Neural cell (in vitro differentiated cells): ENCODE measurements at regions not wholly inside any gene's neighbourhood (a gene's known extent, or its start where the extent isn't known, plus 50 kb on each side); places are given as distances from the start of the nearest gene placed in this dataset.

Experiments used
- H2AFZ ChIP-seq: fragments of 200-600, 300-800 bp; sonication (generic), shearing (Covaris generic); 2 replicates; pipeline ENCODE4 v1.6.0; 2014; ENCODE audit warnings: low read depth, mild to moderate bottlenecking, antibody characterized with exemption, low read length, moderate library complexity
- H3F3A ChIP-seq: fragments of 200-600 bp; shearing (Covaris generic); 2 replicates; pipeline ENCODE4 v1.6.1; 2016; ENCODE audit warnings: mild to moderate bottlenecking, moderate library complexity, mixed read lengths, antibody characterized with exemption, low read length; ENCODE audit not compliant: insufficient read depth, poor library complexity, severe bottlenecking
- H3K27ac ChIP-seq: fragments of 200-600, 300-800 bp; sonication (generic), shearing (Covaris generic); 2 replicates; pipeline ENCODE4 v1.5.1; 2014; ENCODE audit warnings: mild to moderate bottlenecking, low read length, moderate library complexity
- H3K27me3 ChIP-seq: fragments of 300-800, 200-600 bp; sonication (generic), shearing (Covaris generic); 2 replicates; pipeline ENCODE4 v1.6.0; 2014; ENCODE audit warnings: mild to moderate bottlenecking, low read depth, low read length, moderate library complexity; ENCODE audit not compliant: insufficient read depth
- H3K36me3 ChIP-seq: fragments of 300-800, 200-600 bp; sonication (generic), shearing (Covaris generic); 2 replicates; pipeline ENCODE4 v1.5.1; 2014; ENCODE audit warnings: mild to moderate bottlenecking, antibody characterized with exemption, low read length, moderate library complexity; ENCODE audit not compliant: insufficient read depth
- H3K4me2 ChIP-seq: fragments of 300-800, 200-600 bp; sonication (generic), shearing (Covaris generic); 2 replicates; pipeline ENCODE4 v1.6.0; 2014; ENCODE audit warnings: mild to moderate bottlenecking, low read length
- H3K4me3 ChIP-seq: fragments of 300-800, 200-600 bp; sonication (generic), shearing (Covaris generic); 2 replicates; pipeline ENCODE4 v1.5.1; 2014; ENCODE audit warnings: mild to moderate bottlenecking, low read length, moderate library complexity
- H3K79me2 ChIP-seq: fragments of 200-600 bp; shearing (Covaris generic); replicated peaks from 2 replicates; pipeline ENCODE4 v1.6.0; 2014; ENCODE audit warnings: mild to moderate bottlenecking, low read length, moderate library complexity; ENCODE audit not compliant: insufficient read depth
- H3K9ac ChIP-seq: fragments of 300-800, 200-600 bp; sonication (generic), shearing (Covaris generic); 2 replicates; pipeline ENCODE4 v1.6.1; 2016; ENCODE audit warnings: mild to moderate bottlenecking, low read length, mixed read lengths
- H3K9me2 ChIP-seq: fragments of 200-600 bp; shearing (Covaris generic); 2 replicates; pipeline ENCODE4 v1.6.1; 2016; ENCODE audit warnings: mild to moderate bottlenecking, low read length, mixed read lengths; ENCODE audit not compliant: insufficient read depth
- H3K9me3 ChIP-seq: fragments of 200-600, 300-800 bp; sonication (generic), shearing (Covaris generic); 2 replicates; pipeline ENCODE4 v1.6.1; 2016; ENCODE audit warnings: mild to moderate bottlenecking, mixed run types, low read length, moderate library complexity, mixed read lengths
- H4K20me1 ChIP-seq: fragments of 200-600 bp; shearing (Covaris generic); 2 replicates; pipeline ENCODE4 v1.6.1; 2016; ENCODE audit warnings: mild to moderate bottlenecking, mixed run types; ENCODE audit not compliant: insufficient read depth
- EP300 ChIP-seq: fragments of 450-650 bp; conservative IDR thresholded peaks from 2 replicates; pipeline ENCODE4 v1.6.1; 2014; ENCODE audit warnings: antibody characterized with exemption, mild to moderate bottlenecking, moderate library complexity; ENCODE audit not compliant: poor library complexity, severe bottlenecking
- EZH2 ChIP-seq: fragments of 200-600, 300-800 bp; shearing (Covaris generic), sonication (generic); IDR thresholded peaks from 2 replicates; pipeline ENCODE4 v1.6.1; 2014; ENCODE audit warnings: antibody characterized with exemption, low read length, borderline replicate concordance, mild to moderate bottlenecking; ENCODE audit not compliant: insufficient read depth, poor library complexity, severe bottlenecking
- MXI1 ChIP-seq: fragments of 450-650 bp; conservative IDR thresholded peaks from 2 replicates; pipeline ENCODE4 v1.6.1; 2014; ENCODE audit warnings: antibody characterized with exemption, mild to moderate bottlenecking; ENCODE audit not compliant: poor library complexity, severe bottlenecking
- POLR2AphosphoS5 ChIP-seq: IDR thresholded peaks from 2 replicates; pipeline ENCODE4 v1.6.1; 2012
- RAD21 ChIP-seq: fragments of 450-650 bp; conservative IDR thresholded peaks from 2 replicates; pipeline ENCODE4 v1.6.1; 2014; ENCODE audit warnings: antibody characterized with exemption, mild to moderate bottlenecking, moderate library complexity
- REST ChIP-seq: IDR thresholded peaks from 2 replicates; pipeline ENCODE4 v1.6.1; 2012; ENCODE audit warnings: borderline replicate concordance
- SMC3 ChIP-seq: fragments of 450-650 bp; conservative IDR thresholded peaks from 2 replicates; pipeline ENCODE4 v1.6.1; 2014; ENCODE audit warnings: antibody characterized with exemption, mild to moderate bottlenecking, moderate library complexity; ENCODE audit not compliant: poor library complexity
- TAF1 ChIP-seq: IDR thresholded peaks from 2 replicates; pipeline ENCODE4 v1.6.1; 2012; ENCODE audit warnings: low read depth
- TF ChIP-seq, protein P1 (sequence below): fragments of 450-650 bp; IDR thresholded peaks from 2 replicates; pipeline ENCODE4 v1.5.1; 2014; ENCODE audit warnings: antibody characterized with exemption, mild to moderate bottlenecking, moderate library complexity; ENCODE audit not compliant: poor library complexity, severe bottlenecking

- H3K9me2 ChIP-seq = no peaks in the 10 kb centered on the region
- no peaks in the 10 kb centered on the region for H4K20me1 ChIP-seq
- TF ChIP-seq, protein P1, sequence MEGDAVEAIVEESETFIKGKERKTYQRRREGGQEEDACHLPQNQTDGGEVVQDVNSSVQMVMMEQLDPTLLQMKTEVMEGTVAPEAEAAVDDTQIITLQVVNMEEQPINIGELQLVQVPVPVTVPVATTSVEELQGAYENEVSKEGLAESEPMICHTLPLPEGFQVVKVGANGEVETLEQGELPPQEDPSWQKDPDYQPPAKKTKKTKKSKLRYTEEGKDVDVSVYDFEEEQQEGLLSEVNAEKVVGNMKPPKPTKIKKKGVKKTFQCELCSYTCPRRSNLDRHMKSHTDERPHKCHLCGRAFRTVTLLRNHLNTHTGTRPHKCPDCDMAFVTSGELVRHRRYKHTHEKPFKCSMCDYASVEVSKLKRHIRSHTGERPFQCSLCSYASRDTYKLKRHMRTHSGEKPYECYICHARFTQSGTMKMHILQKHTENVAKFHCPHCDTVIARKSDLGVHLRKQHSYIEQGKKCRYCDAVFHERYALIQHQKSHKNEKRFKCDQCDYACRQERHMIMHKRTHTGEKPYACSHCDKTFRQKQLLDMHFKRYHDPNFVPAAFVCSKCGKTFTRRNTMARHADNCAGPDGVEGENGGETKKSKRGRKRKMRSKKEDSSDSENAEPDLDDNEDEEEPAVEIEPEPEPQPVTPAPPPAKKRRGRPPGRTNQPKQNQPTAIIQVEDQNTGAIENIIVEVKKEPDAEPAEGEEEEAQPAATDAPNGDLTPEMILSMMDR = no peak
- TF ChIP-seq SMC3 = no peak
- H3K4me3 ChIP-seq = no peak overlapping the region
- H3K4me2 ChIP-seq = no peak overlapping the region
- H3K27ac ChIP-seq = no peak overlapping the region
- no peaks in the 10 kb centered on the region for H3K79me2 ChIP-seq
- no peak overlapping the region for H2AFZ ChIP-seq
- H3F3A ChIP-seq = no peaks in the 10 kb centered on the region
- H3K9ac ChIP-seq = no peak overlapping the region
- H3K9me3 ChIP-seq = no peaks in the 10 kb centered on the region
- H3K36me3 ChIP-seq = no peaks in the 10 kb centered on the region
- H3K27me3 ChIP-seq = no peaks in the 10 kb centered on the region
Observed at GRCh38 chr12:105836242-105836622, 302.5 kb downstream of the NUAK1 start.

GRCh38 chr12:105839629-105840127, 299.1 kb downstream of the NUAK1 start:
- H3K36me3 ChIP-seq = no peaks in the 10 kb centered on the region
- no peaks in the 10 kb centered on the region for H3K9me3 ChIP-seq
- no peaks in the 10 kb centered on the region for H4K20me1 ChIP-seq
- H3K79me2 ChIP-seq = no peaks in the 10 kb centered on the region
- no peak overlapping the region for H3K4me3 ChIP-seq
- no peaks in the 10 kb centered on the region for H3K9me2 ChIP-seq
- TF ChIP-seq SMC3 = no peak
- H3K27ac ChIP-seq = no peak overlapping the region
- no peak overlapping the region for H2AFZ ChIP-seq
- H3K27me3 ChIP-seq = no peaks in the 10 kb centered on the region
- H3K4me2 ChIP-seq = no peak overlapping the region
- no peaks in the 10 kb centered on the region for H3F3A ChIP-seq
- H3K9ac ChIP-seq = no peak overlapping the region

DNA sequence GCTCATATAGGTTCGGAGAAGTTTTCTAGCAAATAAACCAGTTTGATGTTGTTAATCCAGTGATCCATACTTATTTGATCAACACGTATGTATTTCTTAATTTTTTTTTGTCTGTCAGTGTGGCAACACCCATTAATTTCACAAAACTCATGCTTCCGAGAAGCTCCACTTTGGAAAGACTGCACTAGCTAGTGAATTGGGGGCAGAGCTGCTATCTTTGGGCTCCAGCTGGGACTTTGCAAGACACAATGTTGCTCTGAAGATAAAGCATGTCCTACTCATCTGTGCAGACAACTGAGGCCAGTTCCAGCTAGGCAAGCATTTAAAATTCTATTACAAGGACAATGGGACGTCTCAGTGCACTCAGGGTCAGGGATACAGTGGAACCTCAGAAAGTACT, 298.4 kb downstream of the NUAK1 start:
- Histone ChIP-seq H3K9me3 (no peaks in the 10 kb centered on the region), H2AFZ (no peak overlapping the region), H3K4me2 (no peak overlapping the region), H4K20me1 (no peaks in the 10 kb centered on the region), H3K36me3 (no peaks in the 10 kb centered on the region), H3K9me2 (no peaks in the 10 kb centered on the region), H3K27ac (no peak overlapping the region), H3K27me3 (no peaks in the 10 kb centered on the region), H3K4me3 (no peak overlapping the region), H3K79me2 (no peaks in the 10 kb centered on the region), H3K9ac (no peak overlapping the region), H3F3A (no peaks in the 10 kb centered on the region)
- no peak for TF ChIP-seq POLR2AphosphoS5
- TF ChIP-seq SMC3 = no peak
- TF ChIP-seq, protein P1 = no peak
- no peak for TF ChIP-seq REST
- no peak for TF ChIP-seq EP300
- no peak for TF ChIP-seq EZH2
- TF ChIP-seq MXI1 = no peak
- TF ChIP-seq TAF1 = no peak
- TF ChIP-seq RAD21 = no peak
